ENCODE measurements at regions not wholly inside any gene's neighbourhood (a gene's known extent, or its start where the extent isn't known, plus 50 kb on each side); places are given as distances from the start of the nearest gene placed in this dataset.

DNA sequence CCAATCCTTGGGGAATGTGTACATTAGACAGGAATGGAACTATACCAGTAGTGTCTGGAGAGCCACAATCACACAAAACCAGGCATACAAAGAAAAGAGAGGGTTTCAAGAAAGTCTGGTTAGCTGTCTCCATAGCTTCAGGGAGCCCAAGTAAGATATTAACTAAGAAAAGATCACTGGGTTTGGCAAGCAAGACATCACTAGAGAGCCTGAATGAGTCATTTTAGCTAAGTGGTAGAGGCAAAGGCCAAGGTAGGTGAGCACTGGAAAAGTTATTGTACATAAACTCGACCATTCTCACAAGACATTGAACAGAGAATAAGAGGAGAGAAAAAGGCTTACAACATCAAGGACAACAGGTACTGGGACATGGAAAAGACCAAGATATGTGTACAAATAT is 143.8 kb upstream of the ARL4C start:
- no peak for ATAC-seq
- DNase-seq, result no peak

DNA sequence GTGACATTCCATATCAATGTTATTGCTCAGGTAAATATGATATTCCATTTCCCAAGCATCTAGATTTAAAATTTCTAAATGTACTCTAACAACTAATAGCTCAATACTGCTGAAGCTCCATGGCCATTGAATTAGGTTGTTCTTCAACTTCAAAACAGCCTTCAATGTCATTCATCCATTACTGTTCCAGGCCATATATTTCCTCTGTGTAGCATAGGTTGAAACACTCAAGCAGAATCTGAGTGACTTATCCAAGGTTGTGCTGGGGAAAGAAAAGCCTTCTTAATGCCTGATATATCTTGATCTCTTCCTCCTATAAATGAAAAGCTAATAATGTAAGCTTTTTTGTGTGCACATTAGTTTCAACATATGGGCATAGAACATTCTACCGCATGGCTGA is 142.1 kb upstream of the ARL4C start:
- DNase-seq (no peak), ATAC-seq (no peak)

DNA sequence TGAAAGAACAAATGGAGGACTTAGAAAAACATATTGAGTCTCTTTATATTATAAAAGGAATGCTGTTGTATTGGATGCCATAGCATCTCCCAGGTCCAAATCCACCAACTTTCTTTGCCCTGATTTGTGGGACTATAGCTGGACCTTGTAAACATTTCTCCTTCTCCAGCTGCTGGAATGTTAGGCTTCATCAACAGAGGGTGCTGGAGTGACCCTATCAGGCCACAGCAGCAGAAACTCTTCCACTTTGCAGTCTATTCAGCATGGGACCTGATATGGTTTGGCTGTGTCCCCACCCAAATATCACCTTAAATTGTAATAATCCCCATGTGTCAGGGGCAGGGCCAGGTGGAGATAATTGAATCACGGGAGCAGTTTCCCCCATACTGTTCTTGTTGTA is 138.4 kb upstream of the ARL4C start:
- DNase-seq (no peak), ATAC-seq (no peak)

DNA sequence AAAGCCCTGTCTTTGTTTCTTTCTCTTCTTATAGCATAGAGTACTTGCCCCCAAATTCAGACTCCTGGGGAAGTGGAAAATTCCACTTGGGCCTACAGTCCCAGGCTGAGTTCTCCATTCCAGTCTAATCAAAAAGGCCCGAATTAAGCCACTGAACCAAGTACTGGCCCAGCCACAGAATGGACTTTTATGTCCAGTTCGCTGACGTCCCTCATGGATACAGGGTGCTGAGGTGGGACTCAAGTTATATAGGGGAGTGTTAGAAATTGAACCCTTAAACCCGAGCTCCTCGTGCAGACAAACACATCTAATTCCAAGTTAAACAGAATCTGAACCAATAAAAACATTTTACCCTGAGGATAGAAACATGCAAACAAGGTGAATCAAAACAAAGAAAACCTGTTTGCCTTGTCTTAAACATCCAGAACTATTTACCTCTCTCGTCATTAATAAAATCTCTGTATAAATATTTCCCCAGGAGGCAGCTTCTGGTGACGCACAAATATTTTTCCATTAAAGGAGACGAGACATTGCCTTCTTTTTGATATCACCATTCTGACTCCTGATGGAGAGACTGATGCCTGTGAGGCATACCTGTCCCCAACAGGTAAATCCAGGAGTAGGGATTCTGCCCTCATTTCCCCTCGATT is 136.8 kb upstream of the ARL4C start:
- no peak for ATAC-seq
- DNase-seq, result no peak

DNA sequence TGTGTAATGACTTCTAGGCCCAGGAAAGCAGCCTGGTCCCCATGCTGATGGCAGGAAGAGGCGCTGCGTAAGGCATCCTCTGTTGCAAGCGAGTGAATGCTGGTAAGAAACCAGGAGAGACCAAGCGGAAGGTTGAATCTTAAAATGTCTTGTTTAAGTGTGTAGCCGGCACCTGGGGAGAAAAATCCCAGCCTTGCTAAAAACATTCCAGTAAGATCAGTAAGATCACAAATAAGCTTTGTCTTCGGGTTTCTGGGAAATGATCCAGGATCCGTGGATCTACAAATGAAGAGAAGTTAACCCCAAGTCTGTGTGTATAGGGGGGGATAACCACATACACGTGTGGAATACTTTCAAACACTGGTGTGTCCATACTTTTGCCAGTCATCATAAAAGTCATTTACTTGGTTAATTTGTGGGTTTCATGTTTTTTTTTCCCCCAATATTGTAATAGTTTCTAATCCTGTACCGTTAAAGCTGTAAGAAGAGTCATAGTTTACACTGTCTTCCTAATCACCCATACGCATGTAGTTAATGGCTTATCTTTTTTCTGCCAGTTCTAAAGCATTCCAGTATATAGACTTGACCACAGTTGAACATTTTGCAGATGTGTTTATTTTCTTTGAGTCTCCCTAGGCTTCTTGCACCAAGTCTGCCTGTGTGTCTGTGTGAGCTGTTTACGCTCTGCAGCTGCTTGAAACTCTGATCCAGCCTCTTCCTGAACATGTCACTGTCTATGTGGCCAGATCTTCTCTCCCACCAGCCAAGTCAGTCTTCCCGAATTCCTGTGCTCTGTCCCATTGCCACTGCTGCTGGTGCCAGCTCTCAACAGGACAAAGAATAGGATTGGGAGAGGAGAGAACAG is 135.9 kb upstream of the ARL4C start:
- ATAC-seq (no peak), DNase-seq (no peak)

DNA sequence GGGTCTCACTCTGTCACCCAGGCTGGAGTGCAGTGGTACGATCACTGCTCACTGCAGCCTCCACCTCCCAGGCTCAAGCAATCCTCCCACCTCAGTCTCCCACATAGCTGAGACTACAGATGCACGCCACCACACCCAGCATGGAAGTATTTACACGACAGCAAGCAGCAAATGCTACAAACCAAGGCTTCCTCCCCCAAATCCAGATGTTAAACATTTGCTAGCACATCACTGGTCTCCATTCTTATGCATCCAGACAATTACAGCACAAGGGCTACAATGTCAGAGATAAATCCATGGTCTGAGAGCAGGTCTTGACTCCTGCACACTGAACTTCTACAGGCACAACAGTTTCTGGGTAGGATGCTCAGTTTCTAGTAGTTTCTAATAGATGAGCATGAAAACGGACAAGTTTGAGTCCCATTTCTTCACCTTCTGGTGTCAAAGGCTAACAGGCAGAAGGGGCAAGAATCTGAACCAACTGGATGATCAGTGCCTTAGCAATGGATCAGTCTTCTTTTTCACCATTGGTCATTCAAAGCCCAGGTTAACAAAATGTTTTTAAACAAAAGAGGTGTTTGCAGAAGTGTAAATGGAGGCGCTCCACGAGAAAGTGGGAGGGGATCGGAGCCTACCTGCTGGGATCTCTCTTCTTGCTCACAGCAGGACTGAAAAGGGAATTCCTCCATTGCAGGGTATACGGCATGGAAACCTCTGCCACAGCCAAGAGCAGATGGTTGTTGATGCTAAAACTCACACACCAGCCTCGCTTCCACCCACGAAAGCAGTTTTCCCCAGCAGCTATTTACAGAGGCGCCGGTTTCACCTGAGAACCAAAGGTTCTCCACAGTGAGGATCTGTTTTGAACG is 135.0 kb upstream of the ARL4C start:
- no peak for ATAC-seq
- DNase-seq, result no peak

DNA sequence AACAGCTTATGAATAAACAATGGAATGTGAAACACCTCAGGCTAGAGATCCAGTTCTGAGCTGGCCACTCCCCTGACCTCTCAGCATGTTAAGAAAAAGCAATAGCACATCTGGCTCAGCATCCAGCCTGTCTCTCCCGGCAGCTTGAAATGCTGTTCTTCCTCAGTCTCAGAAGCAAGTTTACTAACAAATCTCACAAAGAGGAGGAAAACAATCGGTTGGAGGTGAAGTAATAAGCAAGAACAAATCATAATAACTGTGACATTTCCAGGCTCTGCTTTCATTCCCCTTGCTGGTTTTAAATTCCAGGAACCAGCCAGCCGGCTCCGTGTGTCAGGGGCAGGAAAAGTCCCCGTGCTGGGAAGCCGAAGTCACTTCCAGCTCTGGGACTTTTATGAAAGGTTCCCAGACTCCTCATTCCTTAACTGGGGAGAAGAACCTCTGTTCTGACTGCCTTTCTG is 133.9 kb upstream of the ARL4C start:
- no peak for DNase-seq
- ATAC-seq, result no peak

DNA sequence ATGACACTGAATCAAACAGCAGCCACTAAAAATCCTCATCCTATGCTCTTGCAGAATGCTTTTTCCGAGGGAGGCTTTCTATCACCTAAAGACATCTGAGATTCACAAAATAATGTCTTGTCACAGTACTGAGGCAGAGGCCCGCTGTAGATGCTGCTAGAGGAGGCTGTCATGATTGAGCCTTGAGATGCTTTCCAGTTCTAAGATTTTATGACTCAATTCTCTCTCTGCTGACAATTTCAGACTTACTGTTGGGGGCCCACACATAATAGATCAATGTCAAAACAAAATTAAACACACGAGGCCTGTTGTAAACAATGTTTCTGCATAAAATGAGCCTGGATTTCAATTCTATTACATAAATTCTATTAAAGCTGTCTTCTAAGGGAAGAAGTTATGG is 132.7 kb upstream of the ARL4C start:
- ATAC-seq (no peak), DNase-seq (no peak)

DNA sequence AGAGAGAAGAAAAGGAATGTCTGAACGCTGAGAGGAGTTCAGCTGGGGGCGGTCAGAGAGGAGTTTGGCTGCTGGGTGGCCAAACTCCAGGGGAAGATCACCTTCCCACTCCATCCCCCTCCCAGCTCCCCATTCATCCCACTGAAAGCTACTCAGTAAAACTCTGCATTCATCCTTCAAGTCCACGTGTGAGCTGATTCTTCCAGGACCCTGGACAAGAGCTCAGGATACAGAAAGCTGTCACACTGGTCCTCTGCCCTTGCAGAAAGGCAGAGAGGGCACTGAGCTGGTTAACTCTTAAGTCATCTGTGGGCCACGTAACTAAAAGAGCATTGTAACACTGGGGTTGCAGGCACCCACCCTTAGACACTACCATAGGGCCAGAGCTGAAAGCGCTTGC is 132.1 kb upstream of the ARL4C start:
- ATAC-seq (no peak), DNase-seq (no peak)

DNA sequence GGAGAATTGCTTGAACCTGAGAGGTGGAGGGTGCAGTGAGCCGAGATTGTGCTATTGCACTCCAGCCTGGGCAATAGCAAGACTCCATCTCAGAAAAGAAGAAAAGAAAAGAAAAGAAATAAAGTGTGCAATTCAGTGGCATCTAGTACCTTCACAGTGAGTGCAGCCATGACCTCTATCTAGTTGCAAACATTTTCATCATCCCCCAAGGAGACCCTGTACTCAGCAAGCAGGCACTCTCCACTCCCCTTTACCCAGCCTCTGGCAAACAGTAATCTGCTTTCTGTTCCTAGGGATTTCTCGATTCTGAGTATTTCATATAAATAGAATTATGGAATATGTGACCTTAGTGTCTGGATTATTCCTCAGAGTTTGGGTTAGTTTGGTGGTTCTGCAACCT is 130.4 kb upstream of the ARL4C start:
- DNase-seq, result no peak
- ATAC-seq, result no peak

DNA sequence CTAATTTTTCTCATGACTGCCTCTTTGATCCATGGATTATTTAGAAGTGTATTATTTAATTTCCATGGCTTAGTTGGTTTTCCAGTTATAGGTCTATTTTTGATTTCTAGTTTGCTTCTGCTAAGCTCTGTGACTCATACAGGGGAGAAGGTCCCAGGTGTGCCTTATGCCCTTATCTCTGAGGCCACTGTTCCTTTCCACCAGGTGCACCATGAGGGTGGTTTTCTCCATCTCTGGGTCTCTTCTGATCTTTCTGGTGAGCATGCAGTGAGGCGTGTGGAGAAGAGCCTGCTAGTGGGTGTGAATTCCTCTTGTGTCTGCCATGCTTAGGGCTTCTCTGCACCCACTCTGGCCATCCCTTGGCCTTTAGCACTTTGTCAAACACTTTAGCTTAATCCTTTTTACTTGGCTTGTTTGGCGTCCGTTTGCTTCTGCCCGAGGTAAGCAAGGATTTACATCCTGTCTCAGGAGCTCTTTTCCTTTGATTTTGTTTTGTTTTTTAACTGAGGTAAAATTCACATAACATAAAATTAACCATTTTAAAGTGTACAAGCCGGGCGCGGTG is 129.8 kb upstream of the ARL4C start:
- DNase-seq (no peak), ATAC-seq (no peak)

DNA sequence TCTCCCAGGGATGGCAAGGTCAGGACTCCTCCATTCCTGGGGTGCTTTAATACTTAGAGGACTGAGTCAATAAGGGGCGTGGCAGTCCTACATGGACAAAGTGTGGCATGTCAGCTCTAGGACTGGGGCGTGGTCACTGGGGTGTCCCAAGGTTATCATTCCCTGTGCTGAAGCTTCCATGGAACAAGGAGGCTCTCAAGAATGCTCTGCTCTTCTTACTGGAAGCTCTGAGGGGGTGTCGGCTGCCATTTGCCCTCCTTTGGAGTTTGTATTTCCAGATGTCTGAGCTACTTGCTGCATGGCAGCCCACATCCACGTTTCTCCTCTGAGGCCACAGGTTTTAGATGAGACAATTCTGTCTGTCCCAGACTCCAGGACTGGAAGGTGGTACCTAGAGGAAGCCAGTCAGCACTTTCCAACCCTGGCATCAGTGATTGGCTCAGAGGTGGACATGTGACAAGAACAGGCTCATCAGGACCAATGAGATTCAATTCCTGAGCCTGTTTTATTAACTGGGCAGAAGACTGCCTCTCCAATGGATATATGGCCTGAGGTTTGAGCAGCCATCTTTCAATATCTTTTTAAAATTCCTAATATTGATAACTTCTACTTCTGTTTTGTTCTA is 128.9 kb upstream of the ARL4C start:
- no peak for DNase-seq
- ATAC-seq, result no peak

DNA sequence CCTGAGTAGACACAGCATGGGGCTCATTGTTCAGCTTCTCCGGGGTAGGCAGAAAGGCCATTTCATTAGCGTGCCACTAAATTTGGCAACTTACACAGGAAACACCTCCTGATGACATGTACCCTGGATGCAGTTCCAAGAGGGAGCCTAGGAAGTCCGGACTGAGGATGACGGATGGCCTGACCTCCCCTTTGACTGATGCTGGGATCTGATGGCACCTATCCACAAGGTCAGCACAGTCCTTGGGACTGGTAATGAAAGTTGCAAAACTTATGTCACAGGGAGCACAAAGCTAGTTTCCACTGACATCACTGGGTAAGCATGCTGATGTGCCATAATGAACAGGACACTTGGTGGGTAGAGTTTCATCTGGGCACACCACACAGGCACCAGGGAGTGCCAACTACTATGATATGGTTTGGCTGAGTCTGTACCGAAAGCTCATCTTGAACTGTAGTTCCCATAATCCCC is 126.7 kb upstream of the ARL4C start:
- no peak for ATAC-seq
- DNase-seq, result no peak

DNA sequence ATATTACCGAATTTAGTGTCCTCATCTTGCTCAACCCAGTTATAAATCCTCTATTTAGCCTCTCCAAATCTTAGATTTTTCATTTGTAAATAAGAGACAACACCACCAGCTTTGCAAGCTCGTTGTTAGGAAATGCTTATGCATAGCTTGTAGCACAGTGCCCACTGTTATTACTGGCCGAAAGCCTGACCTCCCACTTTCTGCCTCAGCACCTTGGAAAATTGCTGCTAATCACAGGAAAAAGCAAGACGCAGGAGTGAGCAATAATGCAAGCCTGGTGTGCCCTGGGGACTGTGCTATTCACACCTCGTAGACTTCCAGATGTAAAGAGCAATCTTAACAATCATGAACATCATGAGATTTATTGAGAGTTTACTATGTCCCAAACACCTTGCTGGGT is 124.2 kb upstream of the ARL4C start:
- ATAC-seq, result no peak
- DNase-seq, result no peak

DNA sequence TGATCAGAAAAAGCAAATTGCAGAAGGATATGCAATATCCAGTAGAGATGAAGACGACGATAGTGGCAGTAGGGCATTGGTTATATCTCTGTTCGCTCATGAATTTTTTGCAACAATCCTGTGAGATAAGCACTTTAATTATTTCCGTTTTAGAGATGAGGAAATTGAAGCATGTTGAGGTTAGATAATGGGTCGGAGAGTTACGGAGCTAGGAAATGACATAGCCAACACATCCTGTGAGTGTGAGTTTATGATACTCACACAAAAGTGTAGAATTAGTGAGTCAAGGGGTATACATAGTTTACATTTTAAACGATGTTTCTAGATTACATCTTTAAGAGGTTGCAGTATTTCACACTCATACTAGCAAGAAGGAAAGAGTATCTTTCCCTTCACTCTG is 123.1 kb upstream of the ARL4C start:
- no peak for ATAC-seq
- no peak for DNase-seq

DNA sequence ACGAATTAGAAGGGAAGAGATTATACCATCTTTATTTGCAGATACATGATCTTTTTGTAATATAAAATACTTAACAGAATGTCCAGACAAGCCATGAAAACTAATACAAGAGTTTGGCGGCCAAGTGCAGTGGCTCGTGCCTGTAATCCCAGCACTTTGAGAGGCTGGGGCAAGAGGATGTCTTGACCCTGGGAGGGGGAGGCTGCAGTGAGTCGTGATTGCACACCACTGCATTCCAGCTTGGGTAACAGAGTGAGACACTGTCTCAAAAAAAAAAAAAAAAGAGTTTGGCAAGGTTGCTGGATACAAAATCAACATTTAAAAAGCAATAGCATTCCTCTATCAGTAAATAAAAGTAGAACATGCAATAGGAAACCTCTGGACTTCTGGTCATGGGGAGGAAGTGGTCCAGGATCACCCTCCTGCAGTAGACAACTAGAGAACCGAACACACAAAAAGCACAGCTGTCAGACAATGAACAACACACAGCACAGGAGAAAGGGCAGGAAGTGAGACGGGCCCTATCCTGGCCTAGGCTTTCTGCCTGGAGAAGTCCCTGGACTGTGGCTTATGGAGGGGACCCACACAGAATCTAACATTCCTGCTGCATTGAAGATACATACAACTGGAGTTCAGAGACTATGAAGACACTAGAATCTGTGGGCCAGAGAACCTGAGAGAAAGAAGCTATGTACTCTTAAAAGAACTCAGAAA is 118.9 kb upstream of the ARL4C start:
- no peak for ATAC-seq
- no peak for DNase-seq

DNA sequence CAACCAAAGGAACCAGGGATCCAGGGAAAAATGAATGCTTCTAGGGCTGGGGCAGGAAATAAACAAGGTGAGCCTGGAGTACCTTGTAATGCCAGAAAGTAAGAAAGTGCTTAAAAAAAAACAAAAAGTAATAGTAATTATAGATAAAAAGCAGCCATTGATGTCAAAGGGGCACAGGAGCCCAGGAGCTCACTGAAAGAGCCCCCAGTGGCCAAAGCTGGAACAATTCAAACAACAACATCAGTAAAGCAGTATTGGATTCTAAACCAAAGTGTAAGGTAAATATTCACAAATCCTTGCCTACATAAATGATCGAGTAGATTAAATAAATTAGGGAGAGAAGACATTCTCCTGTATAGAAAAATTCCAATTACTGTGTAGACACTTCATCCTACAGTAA is 114.3 kb upstream of the ARL4C start:
- DNase-seq, result no peak
- no peak for ATAC-seq

DNA sequence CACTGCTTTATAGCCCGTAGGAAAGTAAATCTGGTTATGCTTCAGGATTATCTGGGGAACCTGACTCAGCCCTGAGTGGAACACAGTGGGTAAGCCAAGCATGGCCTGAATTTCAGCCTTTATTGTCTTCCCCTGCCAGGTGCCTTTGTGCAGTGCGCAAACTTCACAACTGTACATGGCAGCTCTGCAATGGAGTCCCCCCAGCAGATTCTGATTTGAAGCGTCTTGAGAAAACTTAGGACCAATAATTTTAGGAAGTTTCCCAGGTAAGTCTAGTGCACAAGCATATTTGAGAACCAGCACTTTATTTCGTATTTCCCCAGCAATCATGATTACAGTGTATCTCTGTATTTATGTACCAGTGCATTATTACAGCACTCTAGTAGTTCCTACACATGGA is 112.1 kb upstream of the ARL4C start:
- ATAC-seq (no peak), DNase-seq (no peak)

DNA sequence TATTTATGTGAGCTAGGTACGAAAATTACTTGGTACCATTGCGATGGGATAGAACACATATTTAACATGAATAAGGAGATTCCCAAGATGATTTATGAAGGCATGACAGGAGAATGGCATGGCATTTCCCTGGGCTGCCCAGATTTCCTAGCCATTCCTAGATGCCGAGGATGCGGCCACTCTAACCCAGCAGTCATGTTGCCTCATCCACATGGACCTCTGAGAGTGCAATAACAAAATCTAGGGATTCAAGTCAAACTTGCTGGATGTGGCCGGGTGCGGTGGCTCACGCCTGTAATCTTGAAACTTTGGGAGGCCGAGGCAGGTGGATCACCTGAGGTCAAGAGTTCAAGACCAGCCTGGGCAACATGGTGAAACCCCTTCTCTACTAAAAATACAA is 110.8 kb upstream of the ARL4C start:
- no peak for ATAC-seq
- no peak for DNase-seq

DNA sequence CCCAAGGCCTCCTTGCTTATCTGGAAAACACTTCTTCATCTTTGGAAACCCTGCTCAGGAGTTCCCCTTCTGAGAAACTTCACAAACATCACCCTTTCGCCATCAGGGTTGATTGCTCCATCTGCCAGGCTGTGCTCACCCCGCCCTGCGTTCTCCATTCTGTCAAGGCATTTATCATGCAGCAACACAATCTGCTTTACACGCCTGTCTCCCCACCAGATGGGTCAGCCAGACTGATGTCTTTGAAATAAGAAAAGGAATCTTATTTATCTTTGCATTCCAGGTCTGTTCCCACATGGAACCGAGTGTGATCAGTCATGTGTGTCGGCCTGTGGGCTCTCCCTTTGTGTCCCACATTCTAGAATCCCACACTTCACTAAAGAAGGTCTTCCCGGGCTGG is 110.0 kb upstream of the ARL4C start:
- DNase-seq (no peak), ATAC-seq (no peak)

DNA sequence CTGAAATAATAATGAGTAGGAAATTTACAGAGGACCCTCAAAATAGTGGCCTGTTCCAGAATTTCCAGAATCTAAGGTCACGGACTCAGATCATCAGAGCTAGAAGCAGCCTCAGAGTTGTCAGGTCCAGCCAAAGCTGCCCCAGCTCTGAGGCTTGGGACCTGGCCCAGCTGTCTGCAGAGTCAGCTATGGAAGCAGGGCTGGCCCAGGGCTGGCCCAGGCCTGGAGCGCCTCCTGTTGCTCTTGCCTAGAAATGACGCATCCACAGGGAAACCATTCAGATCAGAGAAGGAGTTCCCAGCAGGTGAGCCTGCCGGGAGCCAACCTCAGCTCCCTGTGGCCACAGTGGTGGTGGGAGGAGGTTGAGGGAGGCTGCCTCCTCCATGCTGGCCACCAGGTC is 106.7 kb upstream of the ARL4C start:
- ATAC-seq, result no peak
- DNase-seq, result no peak

Measured in stimulated activated naive CD8-positive, alpha-beta T cell treated with anti-CD3 and anti-CD28 coated beads, Interleukin-15, Interleukin-2, amounts not matched to agents 100 U/mL and 50 U/mL, for 24 hours (primary cell).